Panc1 (cell line): ENCODE measurements at regions not wholly inside any gene's neighbourhood (a gene's known extent, or its start where the extent isn't known, plus 50 kb on each side); places are given as distances from the start of the nearest gene placed in this dataset.

ENCODE experiments used
- CTCF ChIP-seq: fragments of 450-650 bp; IDR thresholded peaks from 2 replicates; pipeline ENCODE4 v1.5.1; 2017; ENCODE audit warnings: mild to moderate bottlenecking
- REST ChIP-seq, 2 experiments: IDR thresholded peaks; 2 replicates each; pipeline ENCODE4 v1.6.1; 2011 to 2012; ENCODE audit warnings: low read depth in 2 of 2, control low read depth in 1 of 2, low read length in 1 of 2, mild to moderate bottlenecking in 1 of 2, moderate library complexity in 1 of 2; ENCODE audit not compliant: insufficient read depth in 1 of 2

GRCh38 chr13:40442826-40443225 lies 223.6 kb downstream of the FOXO1 start:
- TF ChIP-seq CTCF (no peak), REST (IDR thresholded peaks at IDR 0.05; ENCODE audit: insufficient read depth in 1 of 2, low read depth in 2 of 2, low read length in 1 of 2) (no peak)
